Epithelial cell of esophagus (primary cell): ENCODE measurements at regions not wholly inside any gene's neighbourhood (a gene's known extent, or its start where the extent isn't known, plus 50 kb on each side); places are given as distances from the start of the nearest gene placed in this dataset.
"Not testable (repeated sequence)": the region's sequence is repeated elsewhere in the genome, so short reads cannot be mapped to it uniquely, and the experiment has no call there.

ENCODE experiments used
- DNase-seq: peaks from one replicate; pipeline ENCODE4 v3.0.0; 2010; ENCODE audit warnings: low read depth
- H3K4me3 ChIP-seq: 2 replicates; pipeline ENCODE4 v1.5.1; 2011; ENCODE audit warnings: mild to moderate bottlenecking, low read length, control low read depth
- CTCF ChIP-seq: IDR thresholded peaks from 2 replicates; pipeline ENCODE4 v1.5.1; 2011; ENCODE audit warnings: low read depth, mild to moderate bottlenecking, low read length, control low read depth, inconsistent platforms; ENCODE audit not compliant: insufficient read depth; ENCODE audit errors: missing control alignments

- DNase-seq = no peak
- no peak for TF ChIP-seq CTCF
- H3K4me3 ChIP-seq = no peak overlapping the region
Measured at GRCh38 chr21:29430576-29430975, 131.9 kb downstream of the BACH1 start.

- no peak for TF ChIP-seq CTCF
- H3K4me3 ChIP-seq = no peak overlapping the region
Measured at GRCh38 chr21:29431178-29431577, 132.5 kb downstream of the BACH1 start.

DNA sequence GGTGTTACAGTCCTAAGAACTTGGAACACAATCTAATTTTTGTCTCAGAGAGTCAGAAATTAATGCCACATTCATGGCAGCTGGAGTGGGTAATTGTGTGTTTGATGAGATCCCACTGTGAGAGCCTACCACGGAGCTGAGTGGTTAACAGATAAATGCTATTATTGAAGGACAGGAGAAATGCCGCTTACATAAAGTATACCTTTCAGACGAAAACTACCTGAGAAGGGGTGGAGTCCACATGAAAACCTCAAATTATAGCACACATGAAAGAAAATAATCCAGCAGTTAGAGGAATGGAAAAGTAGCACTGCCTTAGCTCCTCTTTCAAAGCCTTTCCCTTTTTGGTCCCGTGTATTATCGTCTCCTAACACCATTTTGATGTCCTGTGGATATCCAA, 133.0 kb downstream of the BACH1 start:
- DNase-seq = no peak
- TF ChIP-seq CTCF = no peak
- H3K4me3 ChIP-seq = no peak overlapping the region

More at GRCh38 chr21:29431178-29431577, 132.5 kb downstream of the BACH1 start:
- DNase-seq = no peak

DNA sequence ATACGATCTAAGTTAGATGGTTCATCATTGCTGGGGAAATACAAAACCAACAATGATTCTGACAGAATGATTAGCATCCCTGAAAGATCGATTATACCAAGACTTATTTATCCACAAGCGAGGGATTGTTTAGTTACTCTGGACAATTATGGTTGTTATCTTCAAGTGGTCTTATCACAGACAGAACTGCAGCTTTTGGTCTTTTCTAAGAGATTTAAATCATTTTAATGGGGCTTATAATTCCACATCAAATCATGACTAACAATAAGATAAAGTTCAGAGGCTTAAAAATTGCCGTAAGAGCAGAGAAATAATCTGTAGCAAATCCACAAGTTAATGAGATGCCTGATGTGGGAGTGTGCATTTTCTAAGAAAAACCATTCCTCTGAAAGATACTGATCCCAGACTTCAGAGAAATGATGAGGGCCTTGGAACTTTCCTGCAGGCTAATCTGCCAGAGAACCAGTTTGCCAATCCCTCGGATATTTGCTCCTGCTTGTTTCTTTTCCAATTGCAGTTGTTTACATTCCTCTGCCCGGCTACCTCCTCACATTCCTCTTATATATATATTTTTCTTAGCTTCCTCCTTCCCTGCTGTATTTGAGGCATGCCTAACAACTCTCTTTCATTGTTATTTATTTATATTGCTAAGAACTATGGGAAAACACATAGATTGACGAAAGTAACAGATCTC, 134.8 kb downstream of the BACH1 start:
- DNase-seq = peak; percentile 25
- H3K4me3 ChIP-seq = no peak overlapping the region
- no peak for TF ChIP-seq CTCF

GRCh38 chr21:29434081-29434480, 135.4 kb downstream of the BACH1 start:
- no peak for TF ChIP-seq CTCF
- no peak for DNase-seq
- H3K4me3 ChIP-seq = no peak overlapping the region

DNA sequence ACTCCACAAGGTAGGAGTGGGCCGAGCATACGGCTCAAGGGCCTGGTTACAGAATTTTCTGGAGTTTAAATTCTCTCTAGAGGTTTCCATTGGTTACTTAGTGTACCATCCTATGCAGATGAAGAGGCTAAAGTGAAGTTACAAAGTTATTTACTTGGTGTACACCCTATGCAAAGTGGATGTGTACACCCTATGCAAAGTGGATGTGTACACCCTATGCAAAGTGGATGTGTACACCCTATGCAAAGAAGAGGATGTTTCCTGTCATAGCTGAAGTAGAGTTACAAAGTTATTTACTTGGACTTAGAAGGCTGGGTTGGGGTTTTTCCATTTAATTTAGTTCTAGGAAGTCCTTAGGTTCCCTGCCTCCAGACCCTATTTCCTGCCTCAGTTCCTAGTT, 136.3 kb downstream of the BACH1 start:
- not testable (repeated sequence) for H3K4me3 ChIP-seq, DNase-seq

DNA sequence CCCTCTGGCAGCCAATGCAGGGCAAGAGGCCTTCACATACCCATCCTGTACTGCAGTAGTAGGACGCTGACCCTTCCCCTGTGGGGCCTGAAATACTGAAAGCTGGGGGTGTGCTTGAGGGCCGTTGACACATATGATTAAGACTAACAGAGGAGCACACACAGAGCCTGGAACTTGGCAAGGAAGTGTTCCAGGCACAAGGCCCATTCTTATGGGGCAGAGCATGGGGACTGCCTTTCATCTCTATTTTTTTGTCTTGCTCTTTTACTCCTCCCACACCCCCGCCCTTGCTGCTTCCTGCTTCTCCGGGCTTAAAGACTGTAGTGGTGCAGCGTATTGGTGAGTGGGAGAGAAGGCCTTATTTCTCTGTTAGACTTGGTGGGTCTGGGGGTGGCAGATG, 137.4 kb downstream of the BACH1 start:
- H3K4me3 ChIP-seq = no peak overlapping the region
- no peak for TF ChIP-seq CTCF
- DNase-seq = no peak
